HuH-7 (cell line): ENCODE measurements at regions not wholly inside any gene's neighbourhood (a gene's known extent, or its start where the extent isn't known, plus 50 kb on each side); places are given as distances from the start of the nearest gene placed in this dataset.

Experiments
- DNase-seq: peaks from one replicate; pipeline ENCODE4 v3.0.0; 2011; ENCODE audit warnings: low spot score

- DNase-seq, result no peak
Observed at GRCh38 chr5:87949676-87950631, 318.7 kb downstream of the TMEM161B start.

- no peak for DNase-seq
Observed at GRCh38 chr5:87948486-87948885, 320.2 kb downstream of the TMEM161B start.

GRCh38 chr5:87946271-87946670, 322.4 kb downstream of the TMEM161B start:
- DNase-seq, result no peak

GRCh38 chr5:87945286-87945650, 323.4 kb downstream of the TMEM161B start:
- DNase-seq, result no peak

- DNase-seq, result no peak
Observed at GRCh38 chr5:87944553-87945285, 323.9 kb downstream of the TMEM161B start.

- DNase-seq, result no peak
Observed at GRCh38 chr5:87940775-87941174, 327.9 kb downstream of the TMEM161B start.

- DNase-seq, result no peak
Observed at GRCh38 chr5:87936667-87937066, 332.0 kb downstream of the TMEM161B start.

- no peak for DNase-seq
Observed at GRCh38 chr5:87924436-87924835, 344.2 kb downstream of the TMEM161B start.

GRCh38 chr5:87916320-87916719, 352.3 kb downstream of the TMEM161B start:
- no peak for DNase-seq

GRCh38 chr5:87912419-87912818, 356.2 kb downstream of the TMEM161B start:
- DNase-seq, result no peak

GRCh38 chr5:87909382-87909781, 359.3 kb downstream of the TMEM161B start:
- DNase-seq, result no peak

- no peak for DNase-seq
Observed at GRCh38 chr5:87906962-87907361, 361.7 kb downstream of the TMEM161B start.

GRCh38 chr5:87900419-87900818, 368.2 kb downstream of the TMEM161B start:
- DNase-seq, result no peak

- no peak for DNase-seq
Observed at GRCh38 chr5:87899721-87900131, 368.9 kb downstream of the TMEM161B start.

- DNase-seq, result no peak
Observed at GRCh38 chr5:87899208-87899661, 369.4 kb downstream of the TMEM161B start.

- DNase-seq, result no peak
Observed at GRCh38 chr5:87898574-87898973, 370.1 kb downstream of the TMEM161B start.

- no peak for DNase-seq
Observed at GRCh38 chr5:87888139-87888538, 380.5 kb downstream of the TMEM161B start.

GRCh38 chr5:87887247-87887646, 381.4 kb downstream of the TMEM161B start:
- DNase-seq, result no peak

GRCh38 chr5:87886164-87886563, 382.5 kb downstream of the TMEM161B start:
- DNase-seq, result no peak

- DNase-seq, result no peak
Observed at GRCh38 chr5:87885758-87886157, 382.9 kb downstream of the TMEM161B start.

GRCh38 chr5:87877495-87877894, 391.1 kb downstream of the TMEM161B start:
- no peak for DNase-seq

GRCh38 chr5:87877023-87877422, 391.6 kb downstream of the TMEM161B start:
- DNase-seq, result no peak

- DNase-seq, result no peak
Observed at GRCh38 chr5:87876616-87877015, 392.0 kb downstream of the TMEM161B start.
